ENCODE measurements at regions not wholly inside any gene's neighbourhood (a gene's known extent, or its start where the extent isn't known, plus 50 kb on each side); places are given as distances from the start of the nearest gene placed in this dataset.

DNA sequence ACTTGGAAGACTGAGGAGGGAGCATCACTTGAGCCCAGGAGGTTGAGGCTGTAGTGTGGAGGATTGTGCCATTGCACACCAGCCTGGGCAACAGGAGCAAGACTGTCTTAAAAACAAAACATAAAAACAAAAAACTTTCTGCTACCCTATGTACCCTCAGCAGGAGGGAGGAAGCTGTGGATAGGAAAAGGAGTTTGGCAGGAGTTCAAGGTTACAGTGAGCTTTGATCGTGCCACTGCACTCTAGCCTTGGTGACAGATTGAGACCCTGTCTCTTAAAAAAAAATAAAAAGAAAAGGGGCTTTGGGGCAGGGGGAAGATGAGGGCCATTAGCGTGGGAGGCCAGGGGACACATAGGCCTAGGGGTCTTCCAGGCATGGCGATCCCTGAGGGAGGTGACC is 135.7 kb downstream of the DHX35 start:
- no peak for DNase-seq (ENCODE audit: low read depth, low spot score)
- H3K27ac ChIP-seq: no peak overlapping the region

DNA sequence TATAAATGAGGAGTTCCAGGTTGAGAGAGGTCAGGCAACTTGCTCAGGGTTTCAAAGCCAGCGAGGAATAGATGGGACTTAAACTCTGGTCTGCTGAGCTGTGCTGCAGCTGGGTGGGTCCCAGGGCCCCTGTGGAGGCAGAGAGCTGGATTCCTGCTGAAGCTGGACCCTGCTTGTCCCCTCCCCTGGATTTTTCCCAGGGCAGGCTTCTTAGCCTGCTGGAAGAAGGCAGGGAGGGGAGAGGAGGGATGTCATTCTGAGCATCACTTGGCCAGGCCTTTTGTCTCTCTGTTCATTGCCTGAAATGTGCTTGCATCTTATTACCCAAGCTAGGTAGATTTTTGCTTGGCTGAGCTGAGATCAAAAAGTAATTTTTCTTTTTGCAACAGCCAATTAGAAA is 133.7 kb downstream of the DHX35 start:
- no peak overlapping the region for H3K27ac ChIP-seq
- no peak for DNase-seq (ENCODE audit: low read depth, low spot score)

DNA sequence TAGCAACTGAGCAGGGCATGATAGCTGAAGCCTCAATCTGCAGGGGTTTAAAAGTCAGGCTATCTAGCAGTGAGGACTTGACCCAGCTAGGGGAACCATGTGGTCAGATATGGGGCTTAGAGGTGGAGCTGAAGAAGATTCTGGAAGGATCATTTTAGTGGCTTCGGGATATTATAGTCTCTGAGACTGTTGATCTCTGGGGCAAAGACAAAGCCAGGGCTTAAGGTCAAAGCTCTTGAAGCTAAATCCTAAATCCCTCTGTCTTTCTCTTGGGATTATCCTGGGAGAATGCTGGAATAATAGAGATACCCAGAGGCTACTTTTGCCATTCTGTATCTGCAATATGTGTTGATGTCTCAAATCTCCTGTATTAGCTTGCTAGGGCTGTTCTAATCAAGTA is 132.2 kb downstream of the DHX35 start:
- no peak for DNase-seq (ENCODE audit: low read depth, low spot score)
- H3K27ac ChIP-seq: no peak overlapping the region

DNA sequence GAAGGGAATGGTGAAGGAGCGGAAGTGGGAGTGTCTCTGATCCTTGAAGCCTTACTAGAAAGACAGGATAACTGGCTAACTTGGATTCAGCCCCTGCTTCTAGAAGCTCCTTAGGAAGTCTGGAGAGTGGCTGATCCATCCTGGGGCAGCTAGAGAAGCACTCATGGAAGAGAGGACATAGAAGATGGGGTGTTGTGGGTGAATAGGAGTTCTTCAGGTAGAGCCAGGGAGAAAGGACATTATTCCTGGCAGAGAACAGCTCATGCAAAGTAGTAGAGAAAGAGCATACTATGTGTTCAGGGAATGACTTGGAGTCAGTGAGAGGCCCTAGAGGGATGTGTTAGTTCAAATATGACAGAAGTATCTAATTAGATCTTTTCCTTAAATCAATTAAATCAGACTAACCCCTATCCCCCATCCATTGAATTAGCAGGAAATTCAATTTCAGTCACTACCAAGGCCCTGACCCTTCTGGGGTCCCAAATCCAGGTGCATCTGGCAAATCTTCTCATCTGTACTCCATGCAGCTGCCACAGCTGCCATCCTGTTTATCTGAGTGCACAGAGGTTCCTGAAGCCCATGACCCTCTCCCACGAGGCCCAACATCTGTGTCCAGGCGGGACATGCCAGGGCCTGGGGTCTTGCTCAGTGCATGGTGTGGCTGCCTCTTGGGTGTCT is 130.7 kb downstream of the DHX35 start:
- no peak overlapping the region for H3K27ac ChIP-seq
- no peak for DNase-seq (ENCODE audit: low read depth, low spot score)

DNA sequence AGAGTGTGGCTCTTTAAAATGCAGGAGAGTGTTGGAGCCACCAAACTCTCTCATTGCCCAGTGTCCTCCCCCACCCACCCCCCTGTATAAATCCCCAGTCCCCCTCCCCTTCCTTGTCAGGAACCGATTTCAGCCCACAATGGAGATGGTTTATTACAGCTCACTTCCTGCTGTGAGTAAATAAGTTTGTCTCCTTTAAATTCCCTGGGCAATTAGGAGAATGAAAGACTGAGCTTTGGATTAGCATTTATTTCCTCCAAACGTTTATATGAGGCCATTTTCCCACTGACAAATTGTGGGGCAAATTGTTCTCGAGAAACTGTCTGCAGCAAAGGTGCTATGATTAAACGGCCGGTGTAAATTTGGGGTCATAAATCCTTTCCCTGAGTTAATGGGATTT is 128.8 kb downstream of the DHX35 start:
- no peak overlapping the region for H3K27ac ChIP-seq
- no peak for DNase-seq (ENCODE audit: low read depth, low spot score)

DNA sequence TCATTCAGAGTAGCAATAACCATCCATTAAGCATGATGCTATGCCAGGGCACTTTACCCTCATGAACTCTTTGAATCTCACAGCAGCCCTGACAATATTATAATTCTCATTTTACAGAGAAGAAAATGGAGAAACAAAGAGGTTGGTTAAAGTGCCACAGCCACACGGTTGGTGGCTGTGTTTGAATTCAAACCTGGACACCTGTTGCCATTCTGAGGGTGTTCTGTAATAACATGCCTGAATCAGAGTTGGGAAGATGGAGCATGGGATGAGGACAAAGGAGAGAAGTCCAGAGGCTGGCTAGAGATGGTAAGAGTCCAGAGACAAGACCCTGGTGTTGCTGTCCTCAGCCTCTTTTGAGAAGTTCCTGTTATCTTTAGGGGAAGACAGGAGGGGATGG is 127.7 kb downstream of the DHX35 start:
- DNase-seq (ENCODE audit: low read depth, low spot score): no peak

More for the DNA sequence above, 127.7 kb downstream of the DHX35 start:
- H3K27ac ChIP-seq: no peak overlapping the region

Measured in epithelial cell of prostate (primary cell).